ENCODE measurements at regions not wholly inside any gene's neighbourhood (a gene's known extent, or its start where the extent isn't known, plus 50 kb on each side); places are given as distances from the start of the nearest gene placed in this dataset.

DNA sequence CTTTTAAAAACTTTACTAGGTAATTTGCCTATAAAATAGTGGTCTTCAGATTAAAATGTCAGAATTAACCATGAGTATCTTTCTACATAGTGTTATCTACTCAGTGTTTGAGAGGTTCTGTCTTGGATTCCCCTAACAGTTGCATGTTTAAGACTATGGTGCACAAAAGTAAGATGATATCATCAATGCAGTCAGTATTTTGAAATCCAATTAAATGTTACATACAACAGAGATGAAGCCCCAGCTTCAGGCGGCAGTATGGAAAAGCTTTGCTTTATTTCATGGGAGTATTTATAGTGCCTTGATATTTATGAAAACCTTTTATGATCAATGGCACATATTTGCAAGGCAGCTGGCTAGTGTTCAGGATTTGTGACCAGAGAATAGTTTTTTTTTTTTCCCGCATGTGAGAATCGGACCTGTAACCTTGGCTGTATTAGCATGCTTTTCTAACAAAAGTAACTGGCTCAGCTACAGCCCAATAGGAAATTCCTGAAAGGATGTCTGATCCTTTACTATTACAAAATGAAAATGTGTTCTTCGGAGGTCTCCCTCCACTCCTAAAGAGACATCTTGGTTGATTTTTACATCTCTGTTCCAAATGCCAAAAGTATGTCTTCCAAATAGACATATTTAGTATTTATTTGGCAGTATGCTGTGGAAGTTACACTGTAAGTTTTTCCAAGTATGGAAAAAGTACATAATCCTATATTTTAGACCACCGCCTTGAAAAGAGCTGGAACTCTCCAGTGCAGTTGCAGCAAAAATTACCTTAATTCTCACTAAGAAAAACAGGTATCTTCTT, 319.3 kb upstream of the UBE2E3 start:
- DNase-seq (ENCODE audit: low read depth) = no peak

DNA sequence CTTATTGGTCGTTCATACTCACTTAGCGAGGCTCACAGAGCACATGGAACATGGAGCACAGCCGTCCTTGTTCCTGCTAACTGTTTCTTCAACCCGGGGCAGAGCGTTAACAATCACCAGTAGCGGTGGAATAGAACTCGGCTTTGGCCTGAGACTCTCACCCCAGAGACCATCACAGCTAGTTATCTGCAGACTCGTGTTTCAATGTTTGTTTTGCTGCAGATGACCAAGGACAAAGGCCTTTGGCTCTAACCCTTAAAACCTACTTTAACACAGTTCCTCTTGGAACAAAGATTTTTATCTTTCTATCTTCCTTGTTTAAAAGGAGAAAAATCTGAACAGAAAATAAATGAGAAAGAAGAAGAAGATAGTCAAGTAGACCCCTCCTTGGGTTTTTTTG, 320.2 kb upstream of the UBE2E3 start:
- no peak for DNase-seq (ENCODE audit: low read depth)

DNA sequence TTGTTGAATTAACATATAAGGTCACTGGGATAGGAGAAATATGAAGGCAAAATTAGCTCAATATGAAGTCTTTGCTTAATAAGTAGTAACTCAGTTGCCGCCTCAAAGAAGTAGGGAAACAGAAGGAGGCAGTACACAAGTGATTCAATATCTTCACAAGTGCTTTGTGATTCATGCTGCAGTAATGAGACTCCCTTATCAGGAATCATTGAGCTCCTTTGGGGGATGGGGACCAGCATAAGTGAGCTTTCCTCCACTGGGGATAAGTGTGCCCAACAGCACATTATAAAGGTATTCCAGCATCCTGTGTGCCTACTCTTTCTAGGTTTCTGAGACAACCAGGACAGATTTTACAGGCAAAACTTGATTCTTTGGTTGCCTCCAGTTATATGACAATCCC, 323.4 kb upstream of the UBE2E3 start:
- DNase-seq (ENCODE audit: low read depth) = no peak

DNA sequence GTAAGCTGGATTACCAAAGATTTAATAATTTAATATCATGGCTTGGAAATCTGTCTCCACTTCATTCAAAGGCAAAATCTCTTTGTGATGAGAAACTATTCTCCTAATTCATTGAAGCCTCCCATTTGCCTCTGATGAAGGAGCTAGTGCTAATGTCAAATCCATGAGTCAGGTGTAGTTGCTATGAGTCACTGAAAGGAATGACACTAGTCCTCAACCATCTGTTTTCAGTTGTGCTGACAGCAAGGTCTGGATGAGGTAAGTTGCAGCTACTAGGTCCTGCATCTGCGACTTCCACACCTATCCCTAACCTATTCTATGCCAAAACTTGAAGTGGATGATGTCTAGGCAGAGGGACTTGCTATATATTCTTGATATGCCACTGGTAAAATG, 324.0 kb upstream of the UBE2E3 start:
- no peak for DNase-seq (ENCODE audit: low read depth)

DNA sequence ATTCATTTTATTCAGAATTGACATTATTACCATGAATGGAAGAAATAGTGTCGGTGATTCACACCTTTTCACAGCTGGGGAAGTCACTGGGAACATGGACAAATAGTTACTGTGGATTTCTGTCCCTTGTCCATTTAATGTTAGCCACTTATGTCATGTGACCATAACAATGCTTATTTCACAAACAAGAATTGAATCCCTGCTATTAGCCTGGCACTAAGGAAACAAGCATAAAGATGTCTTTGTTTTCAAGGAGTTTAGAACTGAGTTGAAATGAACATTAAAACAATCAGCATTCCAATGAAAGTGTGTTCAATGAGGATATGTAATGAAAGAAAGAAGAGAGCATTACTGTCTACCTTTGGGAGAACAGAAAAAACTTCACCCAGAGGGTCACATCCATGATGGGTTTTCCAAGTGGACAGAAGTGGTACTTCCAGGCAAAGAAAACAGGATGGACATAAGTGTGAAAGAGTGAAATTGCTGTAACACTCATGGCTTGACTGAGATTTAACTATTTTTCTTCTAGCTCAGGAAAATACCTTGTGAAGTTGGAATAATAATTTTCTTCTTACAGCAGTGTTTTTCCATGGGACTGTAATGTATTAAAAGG, 324.5 kb upstream of the UBE2E3 start:
- DNase-seq (ENCODE audit: low read depth) = no peak

DNA sequence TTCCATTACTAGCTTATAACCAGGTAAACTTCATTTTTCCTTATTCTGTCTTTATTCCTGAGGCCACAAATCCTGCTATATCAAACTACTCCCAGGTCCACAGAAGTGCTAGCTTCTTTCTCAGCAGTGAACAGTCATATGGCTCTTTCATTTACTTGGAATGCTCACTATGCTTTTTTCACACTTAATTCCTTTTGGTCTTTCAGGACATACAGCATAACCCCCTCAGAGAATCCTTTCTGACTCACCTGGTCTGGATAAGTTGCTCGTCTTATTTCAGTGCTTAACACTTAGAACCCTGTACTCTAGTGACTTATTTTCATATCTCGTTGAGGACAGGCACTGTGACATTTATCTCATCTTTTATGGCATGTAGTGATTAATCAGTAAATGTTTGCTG, 325.0 kb upstream of the UBE2E3 start:
- no peak for DNase-seq (ENCODE audit: low read depth)

DNA sequence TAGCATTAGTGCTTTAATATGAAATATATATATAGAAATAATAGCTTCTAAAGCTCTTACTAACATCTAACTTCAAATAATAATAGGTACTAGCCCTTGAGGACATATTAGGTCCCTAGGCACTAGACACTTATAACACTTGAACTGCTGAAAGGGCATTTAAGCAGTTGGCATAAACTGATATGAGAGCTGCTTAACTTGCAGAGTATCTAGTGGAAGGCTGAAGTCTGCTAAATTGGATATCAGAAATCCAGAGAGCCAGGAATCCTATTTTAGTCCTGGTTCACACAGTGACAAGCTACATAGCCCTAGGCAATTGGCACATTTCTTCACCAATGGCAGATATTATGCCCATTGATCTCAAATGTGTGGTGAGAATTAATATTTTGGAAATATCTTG, 326.9 kb upstream of the UBE2E3 start:
- no peak for DNase-seq (ENCODE audit: low read depth)

DNA sequence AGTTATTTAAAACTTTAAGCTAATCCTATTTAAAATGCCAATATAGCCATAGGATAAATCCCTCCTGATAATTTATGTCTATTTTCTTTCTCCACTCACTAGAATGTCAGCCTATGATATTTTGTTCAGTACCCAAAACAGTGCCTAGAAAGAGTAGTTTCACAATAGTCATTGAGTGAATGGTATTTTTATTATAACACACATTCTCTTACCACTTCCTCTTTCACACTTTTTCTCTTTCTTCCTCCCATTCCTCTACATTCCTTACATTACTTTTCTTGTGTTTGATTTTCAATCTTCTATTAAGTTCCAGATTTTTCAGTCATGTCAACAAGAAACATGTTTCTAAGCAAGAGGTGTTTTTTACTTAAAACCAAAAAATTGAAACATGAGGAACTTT, 327.6 kb upstream of the UBE2E3 start:
- no peak for DNase-seq (ENCODE audit: low read depth)

DNA sequence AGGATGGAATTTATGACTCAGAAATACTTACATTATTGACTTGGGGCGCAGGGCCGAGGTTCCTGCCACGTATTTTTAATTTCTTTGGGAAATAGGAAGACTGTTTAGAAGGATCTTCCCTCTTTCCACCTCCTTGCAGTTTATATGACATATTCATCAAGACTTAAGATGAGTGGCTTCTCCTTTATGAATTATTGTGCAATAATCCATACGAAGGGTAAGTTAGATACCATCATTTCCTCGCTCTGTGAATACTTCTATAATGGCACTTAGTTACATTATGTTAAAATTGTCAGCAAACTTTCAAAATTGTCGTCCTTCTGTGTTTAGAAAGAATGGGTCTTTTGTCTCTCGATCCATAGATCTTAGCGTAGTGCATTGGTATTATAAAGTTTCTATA, 328.8 kb upstream of the UBE2E3 start:
- DNase-seq (ENCODE audit: low read depth) = no peak

DNA sequence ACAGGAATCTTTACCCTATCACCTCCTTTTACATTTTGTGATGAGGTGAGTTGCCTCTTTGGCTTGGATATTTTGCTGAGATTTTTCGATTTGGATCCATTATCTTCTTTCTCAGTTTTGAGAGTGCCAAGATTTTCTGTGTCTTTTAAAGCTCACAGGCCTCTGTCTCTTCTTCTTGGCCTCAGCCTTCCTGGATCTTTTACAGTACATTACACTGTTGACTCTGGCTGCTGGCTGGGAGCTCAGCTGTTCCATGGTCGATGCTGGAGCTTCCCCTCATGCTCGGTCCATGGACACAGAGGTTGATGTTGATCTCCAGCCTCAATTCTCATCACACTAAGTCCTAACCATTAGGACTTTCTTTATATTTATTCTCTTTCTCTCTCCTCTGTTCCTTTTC, 332.8 kb upstream of the UBE2E3 start:
- DNase-seq (ENCODE audit: low read depth) = no peak

DNA sequence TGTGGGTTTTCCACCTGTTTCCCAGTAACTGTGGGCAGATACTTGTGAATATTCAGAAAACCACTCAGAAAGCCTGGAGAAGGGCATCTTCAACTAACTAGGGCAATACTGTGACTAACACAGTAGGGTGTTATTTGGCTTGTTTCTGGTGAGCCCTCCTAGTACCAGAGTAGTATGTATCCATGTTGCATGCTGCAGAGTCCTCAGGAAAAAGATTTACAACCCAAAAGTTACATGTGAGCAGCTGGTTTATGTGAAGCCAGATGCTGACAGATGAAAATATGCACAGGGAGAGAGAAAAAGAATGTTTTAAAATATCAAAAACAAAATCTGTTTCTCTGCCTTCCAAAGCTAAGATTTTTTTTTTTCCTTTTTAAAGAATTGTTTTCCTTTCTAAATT, 333.2 kb upstream of the UBE2E3 start:
- DNase-seq (ENCODE audit: low read depth) = no peak

DNA sequence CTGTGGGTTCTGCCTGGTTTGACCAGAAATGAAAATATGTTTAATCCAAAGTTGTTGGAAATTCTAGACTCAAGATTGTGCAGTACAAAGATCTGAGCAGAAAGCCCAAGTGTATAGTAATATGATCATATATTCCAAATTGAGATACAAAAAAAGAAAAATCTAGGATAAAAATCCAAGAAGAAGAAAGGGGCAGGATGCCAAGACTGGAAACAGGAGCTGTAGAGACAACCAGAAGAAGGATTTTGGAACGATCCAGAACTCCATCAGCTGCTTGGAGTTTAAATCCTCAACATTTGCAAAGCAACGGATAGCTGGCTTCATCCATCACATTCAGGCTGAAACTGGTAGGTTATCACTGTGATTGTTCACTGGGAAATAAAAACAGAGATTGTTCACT, 333.6 kb upstream of the UBE2E3 start:
- no peak for DNase-seq (ENCODE audit: low read depth)

DNA sequence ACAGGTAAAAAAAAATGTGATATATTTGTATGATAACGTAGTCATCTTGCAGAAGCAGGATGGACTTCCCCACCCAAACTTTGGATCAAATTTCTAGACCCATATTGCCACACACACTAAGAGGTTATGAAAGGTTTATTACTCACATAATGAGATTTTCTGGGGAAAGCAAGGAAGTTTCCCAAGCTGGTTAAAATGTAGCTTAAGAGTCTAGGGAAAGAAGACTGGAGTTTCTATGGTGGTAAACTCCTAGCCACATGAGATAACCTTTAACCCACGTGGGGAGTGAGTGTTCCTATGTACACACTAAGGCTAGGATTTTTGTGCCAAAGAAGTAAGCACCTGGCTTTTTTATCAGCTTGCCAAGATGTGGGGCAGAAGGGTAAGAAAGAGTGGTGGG, 335.7 kb upstream of the UBE2E3 start:
- DNase-seq (ENCODE audit: low read depth) = no peak

DNA sequence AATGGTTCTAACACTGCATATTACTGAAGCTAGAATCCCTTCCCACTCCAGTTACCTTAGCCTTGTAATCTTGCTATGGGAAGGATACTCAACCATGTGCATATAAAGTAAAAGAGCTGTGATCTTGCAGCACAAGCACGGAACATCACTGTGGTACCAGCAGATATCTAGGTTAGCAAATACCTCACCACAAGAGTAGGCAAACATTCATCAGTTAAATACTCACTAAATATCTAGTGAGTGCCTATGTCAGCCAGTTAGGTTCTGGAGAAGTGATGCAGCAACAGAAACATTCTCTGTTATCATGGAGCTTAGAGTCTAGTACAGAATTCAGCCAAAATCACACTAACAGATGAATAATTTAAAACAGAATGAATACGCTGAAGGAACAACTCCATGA, 349.6 kb upstream of the UBE2E3 start:
- DNase-seq (ENCODE audit: low read depth) = no peak

DNA sequence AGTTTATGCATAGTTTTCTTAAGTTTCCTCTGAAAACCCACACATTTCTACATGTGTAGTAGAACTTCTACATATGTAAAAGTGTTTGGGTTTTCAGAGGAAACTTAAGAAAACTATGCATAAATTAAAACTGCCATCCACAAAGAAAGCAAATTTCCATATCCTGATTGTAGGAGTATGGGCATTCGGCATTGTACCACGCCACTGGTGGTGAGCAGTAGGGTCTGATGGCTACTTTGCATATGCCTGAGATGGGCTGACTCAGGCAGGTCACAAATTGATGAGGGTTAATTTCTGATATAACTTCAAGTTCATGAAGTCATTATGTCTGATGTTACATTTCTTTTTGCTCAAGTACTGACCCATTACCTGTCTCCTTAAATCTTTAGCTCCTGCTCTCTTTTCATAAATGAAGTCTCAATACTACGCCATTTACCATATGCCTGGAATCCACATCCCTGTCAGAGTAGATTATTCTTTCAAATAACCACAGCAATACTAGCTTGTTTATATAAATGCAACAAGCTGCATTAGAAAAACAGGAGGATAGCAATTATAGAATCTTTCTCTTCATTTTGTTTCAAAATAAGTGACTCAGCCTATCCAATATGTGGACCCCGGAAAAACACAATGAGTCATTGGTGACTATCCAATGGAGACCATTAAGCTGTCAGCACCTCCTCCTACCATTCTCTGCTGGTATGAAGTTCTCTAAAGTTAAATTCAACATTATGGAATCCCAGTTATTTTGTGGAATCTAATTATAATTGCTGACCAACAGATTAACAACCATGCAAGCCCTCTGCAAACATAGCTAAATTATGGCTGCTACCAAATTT, 355.2 kb upstream of the UBE2E3 start:
- DNase-seq (ENCODE audit: low read depth) = no peak

DNA sequence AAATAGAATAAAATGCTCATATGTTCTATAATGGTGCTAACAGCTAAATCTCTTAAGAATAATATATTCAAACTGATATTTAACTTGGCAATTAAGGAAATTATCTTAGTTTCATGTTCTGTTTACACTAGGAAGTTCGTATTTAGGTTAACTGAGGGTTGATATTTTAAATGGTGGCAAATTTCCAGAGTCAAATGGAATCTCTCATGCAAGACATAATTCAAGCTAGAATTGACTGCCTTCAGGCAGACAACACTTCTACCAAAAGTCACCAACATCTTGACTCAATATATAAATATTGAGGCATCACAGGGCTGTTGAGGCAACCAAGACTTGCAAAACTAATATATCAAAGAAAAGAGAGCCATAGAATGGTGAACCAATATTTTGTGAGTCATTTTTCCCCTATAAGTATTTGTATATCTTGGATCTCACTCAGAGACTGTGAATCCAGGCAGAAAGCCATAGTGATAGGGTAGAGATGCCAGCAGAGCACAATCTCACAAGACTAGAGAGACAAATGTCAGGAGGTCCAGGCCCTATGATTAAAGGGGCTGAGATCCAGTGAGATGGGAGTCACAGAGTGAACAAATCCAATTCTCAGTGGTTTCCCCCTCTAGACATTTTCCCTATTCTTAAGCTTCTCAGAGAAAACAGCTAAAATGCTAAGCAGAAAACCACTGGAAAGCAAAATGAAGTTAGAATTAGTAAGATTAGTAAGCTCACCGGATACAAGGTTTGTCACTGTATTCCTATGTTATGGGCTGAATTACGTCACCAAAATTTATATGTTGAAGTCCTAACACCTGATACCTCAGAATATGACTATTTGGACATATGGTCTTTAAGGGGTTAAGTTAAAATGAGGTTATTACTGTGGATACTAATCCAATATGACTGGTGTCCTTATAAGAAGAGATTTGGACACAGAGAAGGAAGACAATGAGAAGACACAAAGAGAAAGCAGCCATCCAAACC, 358.2 kb upstream of the UBE2E3 start:
- DNase-seq (ENCODE audit: low read depth) = no peak

DNA sequence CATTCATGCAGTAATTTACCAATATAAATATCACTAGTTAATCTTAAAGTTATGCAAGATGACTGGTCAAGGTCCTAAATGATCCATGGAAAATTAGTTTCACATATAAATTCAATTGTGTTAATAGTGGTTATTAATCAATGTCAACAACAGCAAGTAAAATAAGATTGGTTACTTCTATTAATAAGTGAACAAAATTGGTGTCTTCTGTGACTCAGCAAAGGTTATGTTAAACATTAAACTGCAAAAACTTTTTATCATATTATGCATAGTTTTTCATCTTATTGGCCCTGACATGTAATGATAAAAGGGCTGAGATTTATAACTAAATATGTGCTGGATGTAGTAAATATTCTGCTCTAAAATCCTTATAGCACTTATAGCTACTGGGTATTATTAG, 359.0 kb upstream of the UBE2E3 start:
- DNase-seq (ENCODE audit: low read depth) = no peak

DNA sequence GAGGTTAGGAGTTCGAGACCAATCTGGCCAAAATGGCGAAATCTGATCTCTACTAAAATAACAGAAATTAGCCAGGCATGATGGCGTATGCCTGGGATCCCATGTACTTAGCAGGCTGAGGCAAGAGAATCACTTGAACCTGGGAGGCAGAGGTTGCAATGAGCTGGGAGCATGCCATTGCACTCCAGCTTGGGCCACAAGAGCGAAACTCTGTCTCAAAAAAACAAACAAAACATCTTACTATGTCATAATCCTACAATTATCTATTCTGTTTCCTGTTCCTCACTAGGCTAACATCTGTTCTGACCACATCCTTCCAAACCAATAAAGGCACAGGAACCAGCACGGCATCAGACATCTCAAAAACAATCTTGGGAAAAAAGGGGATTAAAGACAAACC, 361.8 kb upstream of the UBE2E3 start:
- no peak for DNase-seq (ENCODE audit: low read depth)

DNA sequence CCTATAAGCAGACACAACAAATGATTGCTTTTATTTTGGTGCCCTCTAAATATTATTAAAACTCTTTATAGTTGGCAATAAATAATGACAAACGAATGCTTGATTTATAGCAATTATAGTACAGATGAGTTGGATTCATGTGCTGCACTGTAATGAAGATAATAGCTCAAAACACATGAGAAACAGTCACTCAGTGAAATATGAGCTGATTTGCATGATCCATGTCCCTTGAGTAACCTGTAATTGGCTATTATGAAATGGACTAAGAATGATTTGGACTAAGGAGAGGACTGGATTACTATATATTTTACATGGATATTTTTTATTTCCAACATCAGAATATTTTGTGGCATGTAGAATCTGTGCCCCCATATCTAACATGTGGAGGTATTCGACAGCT, 365.6 kb upstream of the UBE2E3 start:
- DNase-seq (ENCODE audit: low read depth) = no peak

DNA sequence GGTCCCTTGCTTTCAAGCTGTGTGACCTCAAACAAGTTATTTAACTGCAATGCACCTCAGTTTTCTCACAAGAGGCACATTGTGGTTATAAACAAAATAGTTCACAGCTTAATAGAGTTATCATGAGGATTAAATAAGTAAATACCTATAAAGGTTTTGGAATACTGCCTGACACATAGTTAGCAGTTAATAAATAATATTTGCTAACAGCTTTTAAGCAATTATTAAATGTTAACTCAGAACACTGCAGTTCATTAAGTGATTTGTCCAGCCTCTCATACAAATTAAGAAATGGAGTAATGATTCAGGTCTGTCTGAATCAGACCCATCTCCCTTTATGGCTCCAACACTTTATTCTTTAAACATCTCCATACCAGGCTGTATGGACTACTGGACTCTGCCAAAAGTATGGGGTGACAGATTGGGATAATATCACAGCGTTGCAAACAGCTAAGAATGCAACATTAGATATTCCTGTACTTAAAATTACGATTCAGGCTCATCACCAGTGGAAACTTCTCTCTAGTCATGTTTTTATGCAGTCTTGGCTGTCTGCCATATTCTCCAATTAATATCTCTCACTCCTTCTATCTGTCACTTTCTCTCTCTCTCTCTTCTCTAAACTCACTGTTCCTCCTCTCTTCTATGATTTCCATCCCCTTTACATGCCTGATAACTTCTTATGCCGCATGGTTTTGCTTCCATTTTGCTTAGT, 370.6 kb upstream of the UBE2E3 start:
- no peak for DNase-seq (ENCODE audit: low read depth)

DNA sequence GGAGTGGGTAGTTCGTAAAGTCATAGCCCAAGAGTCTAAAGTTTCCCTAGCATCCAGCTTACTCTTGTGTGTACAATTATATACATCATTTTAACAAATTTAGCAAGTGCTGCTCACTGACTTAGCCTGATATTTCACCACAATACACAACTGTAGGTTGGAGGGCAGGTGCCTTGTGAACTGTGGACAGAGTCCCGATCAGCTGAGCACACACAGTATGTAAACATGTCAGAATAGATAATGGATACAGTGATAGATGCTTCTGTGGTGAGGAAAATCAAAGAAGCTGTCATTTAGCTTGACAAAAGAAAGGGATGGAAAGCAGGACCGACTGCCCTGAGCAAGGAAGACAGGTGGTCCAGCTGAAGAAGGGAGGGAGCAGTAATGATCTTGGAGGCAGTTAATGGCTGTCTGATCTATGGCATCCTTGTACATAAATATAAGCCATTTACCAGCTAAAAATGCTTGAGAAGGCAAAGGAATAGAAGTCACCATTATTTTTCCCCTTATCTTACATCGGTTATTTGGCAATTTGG, 372.8 kb upstream of the UBE2E3 start:
- no peak for DNase-seq (ENCODE audit: low read depth)
